ENCODE measurements at regions not wholly inside any gene's neighbourhood (a gene's known extent, or its start where the extent isn't known, plus 50 kb on each side); places are given as distances from the start of the nearest gene placed in this dataset.
A peak's percentile ranks its signal among the peaks of the same experiment; 100 is the strongest.

DNA sequence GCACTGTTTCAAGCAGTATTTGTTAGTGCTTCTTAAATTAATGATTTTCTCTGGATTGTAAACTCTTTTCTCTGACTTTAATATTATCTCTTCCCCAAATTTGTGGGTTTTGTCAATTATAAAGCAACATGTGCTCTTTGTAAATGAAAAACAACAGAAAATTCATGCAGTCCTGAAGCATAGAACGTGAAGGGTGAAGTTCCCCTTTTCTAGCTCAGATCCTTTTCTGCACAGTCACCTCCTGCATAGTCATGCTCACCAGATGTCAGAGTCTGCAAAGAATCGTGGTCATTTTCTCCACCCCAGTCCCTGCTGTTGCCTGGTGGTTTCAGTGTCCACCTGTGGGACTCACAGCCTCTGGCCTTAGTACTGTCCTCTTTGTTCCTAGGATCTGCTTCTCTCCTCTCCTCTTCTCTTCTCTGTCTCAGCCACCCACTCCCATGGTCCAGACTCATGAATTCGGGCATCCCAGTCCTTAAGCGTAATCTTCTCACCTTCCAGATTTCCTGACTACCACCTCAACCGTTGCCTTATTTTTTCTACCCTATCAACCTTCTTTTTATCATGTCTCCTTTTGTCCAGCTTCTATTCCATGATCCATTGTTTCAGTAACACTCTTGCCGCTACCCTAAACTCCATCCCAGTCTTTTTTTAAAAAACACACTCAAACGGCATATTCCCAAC lies 229.1 kb downstream of the RTP5 start:
- H3K4me2 ChIP-seq (ENCODE audit: insufficient read depth in 1 of 2, low read depth in 2 of 2, low read length in 2 of 2) = no peak overlapping the region
- FAIRE-seq (no peak), DNase-seq (ENCODE audit: low read depth in 1 of 2, low spot score in 2 of 2) (no peak)
- WGBS, 2 experiments (ENCODE audit: extremely low coverage in 1 of 2, insufficient coverage in 1 of 2, insufficient read length in 1 of 2, insufficient replicate concordance in 2 of 2, low coverage in 1 of 2, low lambda C conversion rate in 2 of 2, missing lambda C conversion rate in 1 of 2) = 80% methylated on average over 7 of the region's 7 CpGs; no CpG with 5 or more reads in 1 of the 2 experiments
- H2BK12ac ChIP-seq (ENCODE audit: low read depth, low read length) = no peak overlapping the region
- H2BK120ac ChIP-seq (replicated peaks; ENCODE audit: low read depth, low read length) = no peak overlapping the region
- 0 out of 2 replicates have a peak, but pooled peaks have one; percentile 17 for TF ChIP-seq BACH1 (IDR thresholded peaks at IDR 0.05; ENCODE audit: low read length)
- no peak for TF ChIP-seq ZNF274 (IDR thresholded peaks at IDR 0.05; ENCODE audit: borderline replicate concordance, extremely low read depth, low read length)
- H3K4me3 ChIP-seq (ENCODE audit: extremely low read depth in 1 of 4, insufficient read depth in 2 of 4, low read depth in 3 of 4, low read length in 4 of 4) = no peak overlapping the region
- H3K9me3 ChIP-seq (ENCODE audit: insufficient read depth in 2 of 2, low read depth in 1 of 2, low read length in 1 of 2) = no peaks in the 10 kb centered on the region
- H3K56ac ChIP-seq (replicated peaks; ENCODE audit: insufficient read length, low read depth, low read length) = no peak overlapping the region
- H3K14ac ChIP-seq (ENCODE audit: insufficient read length) = peak overlapping the region; percentile 87
- H2BK5ac ChIP-seq (ENCODE audit: low read depth, low read length) = no peak overlapping the region
- H3K79me1 ChIP-seq (ENCODE audit: low read depth, low read length) = no peaks in the 10 kb centered on the region
- no peak overlapping the region for H4K5ac ChIP-seq (ENCODE audit: insufficient read length, low read depth, low read length)
- H2BK15ac ChIP-seq (ENCODE audit: low read length) = no peak overlapping the region
- H2AFZ ChIP-seq (ENCODE audit: low read length) = no peak overlapping the region
- H2BK20ac ChIP-seq (ENCODE audit: low read length) = no peak overlapping the region
- H4K20me1 ChIP-seq (replicated peaks in 1 of 2; ENCODE audit: control insufficient read depth in 1 of 2, insufficient read depth in 2 of 2, low read length in 2 of 2) = no peaks in the 10 kb centered on the region
- ChIA-PET POLR2A (ENCODE audit: partially characterized antibody) (no interaction called here), CTCF (ENCODE audit: partially characterized antibody) (interaction anchor here (1.2 kb wide), 1 partner anchor 64 kb away, joined by 3 read pairs; no protein-coding TSS in a partner anchor)
- no peak overlapping the region for H3K4ac ChIP-seq (replicated peaks; ENCODE audit: insufficient read length, low read depth, low read length)
- no peak overlapping the region for H4K8ac ChIP-seq (ENCODE audit: extremely low read depth, insufficient read depth, low read length)
- H3K27ac ChIP-seq (ENCODE audit: low read depth, low read length) = no peak overlapping the region
- no peak overlapping the region for H3K23ac ChIP-seq (ENCODE audit: insufficient read length)
- no peak overlapping the region for H3K18ac ChIP-seq (ENCODE audit: extremely low read depth, low read length)
- no peak overlapping the region for H2AK5ac ChIP-seq (ENCODE audit: low read depth, low read length)
- H3K27me3 ChIP-seq (replicated peaks in 1 of 4; ENCODE audit: control insufficient read depth in 3 of 4, extremely low read depth in 1 of 4, insufficient read depth in 3 of 4, low read length in 3 of 4) = no peaks in the 10 kb centered on the region; a peak in 1 of 7 replicates
- H4K91ac ChIP-seq (replicated peaks; ENCODE audit: insufficient read length, low read length) = no peak overlapping the region
- H3K36me3 ChIP-seq (ENCODE audit: control insufficient read depth in 2 of 4, insufficient read depth in 4 of 4, low read length in 3 of 4) = no peaks in the 10 kb centered on the region; a peak in 1 of 8 replicates
- H3K9ac ChIP-seq (replicated peaks in 1 of 4; ENCODE audit: extremely low read depth in 1 of 4, low read depth in 3 of 4, low read length in 3 of 4) = no peak overlapping the region
- H3K79me2 ChIP-seq (ENCODE audit: control insufficient read depth in 1 of 2, insufficient read depth in 2 of 2, low read length in 2 of 2) = no peaks in the 10 kb centered on the region
- no peaks in the 10 kb centered on the region for H3K4me1 ChIP-seq (replicated peaks in 1 of 4; ENCODE audit: control insufficient read depth in 3 of 4, insufficient read depth in 4 of 4, low read length in 3 of 4)
- H3K23me2 ChIP-seq (ENCODE audit: low read depth, low read length) = no peaks in the 10 kb centered on the region

Data from H1 (cell line).